ENCODE measurements at regions not wholly inside any gene's neighbourhood (a gene's known extent, or its start where the extent isn't known, plus 50 kb on each side); places are given as distances from the start of the nearest gene placed in this dataset.

- peak in 1 of 10 donors; percentile 33 for DNase-seq
- intact Hi-C loops (cut with DNase I) = no loop called here
These were observed 151.1 kb upstream of the TSHZ3 start for GRCh38 chr19:31500197-31500830.

- peak in 1 of 10 donors; percentile 71 for DNase-seq
- intact Hi-C loops (cut with DNase I) = no loop called here
These were observed 151.7 kb upstream of the TSHZ3 start for GRCh38 chr19:31500946-31501345.

GRCh38 chr19:31501427-31502195 is 152.4 kb upstream of the TSHZ3 start:
- intact Hi-C loops (cut with DNase I) = no loop called here
- DNase-seq = peak in 1 of 10 donors; percentile 44

- intact Hi-C loops (cut with DNase I) = no loop called here
These were observed 153.4 kb upstream of the TSHZ3 start for GRCh38 chr19:31502536-31503170.

GRCh38 chr19:31503211-31503610 is 154.0 kb upstream of the TSHZ3 start:
- no peak for DNase-seq
- intact Hi-C loops (cut with DNase I) = no loop called here

More at GRCh38 chr19:31502536-31503170, 153.4 kb upstream of the TSHZ3 start:
- DNase-seq = peak in 1 of 10 donors; percentile 14

GRCh38 chr19:31504221-31504620 is 155.0 kb upstream of the TSHZ3 start:
- DNase-seq = peak in 1 of 10 donors; percentile 41
- intact Hi-C loops (cut with DNase I) = no loop called here

GRCh38 chr19:31505596-31505910 is 156.3 kb upstream of the TSHZ3 start:
- intact Hi-C loops (cut with DNase I) = no loop called here
- no peak for DNase-seq

- DNase-seq = peak in 1 of 10 donors; percentile 51
- intact Hi-C loops (cut with DNase I) = no loop called here
These were observed 156.9 kb upstream of the TSHZ3 start for GRCh38 chr19:31506102-31506501.

GRCh38 chr19:31510635-31511034 is 161.4 kb upstream of the TSHZ3 start:
- no peak for DNase-seq
- intact Hi-C loops (cut with DNase I) = no loop called here

- no peak for DNase-seq
- intact Hi-C loops (cut with DNase I) = no loop called here
These were observed 161.9 kb upstream of the TSHZ3 start for GRCh38 chr19:31511098-31511497.

GRCh38 chr19:31511696-31512095 is 162.5 kb upstream of the TSHZ3 start:
- peak in 1 of 10 donors; percentile 39 for DNase-seq
- intact Hi-C loops (cut with DNase I) = no loop called here

- no peak for DNase-seq
- intact Hi-C loops (cut with DNase I) = no loop called here
These were observed 163.1 kb upstream of the TSHZ3 start for GRCh38 chr19:31512181-31512970.

- DNase-seq = peak in 2 of 10 donors; percentile 48 to 52
- intact Hi-C loops (cut with DNase I) = no loop called here
These were observed 164.6 kb upstream of the TSHZ3 start for GRCh38 chr19:31513841-31514240.

- intact Hi-C loops (cut with DNase I) = no loop called here
- DNase-seq = peak in 1 of 10 donors; percentile 66
These were observed 166.7 kb upstream of the TSHZ3 start for GRCh38 chr19:31515931-31516330.

- intact Hi-C loops (cut with DNase I) = no loop called here
- DNase-seq = peak in 1 of 10 donors; percentile 7
These were observed 167.5 kb upstream of the TSHZ3 start for GRCh38 chr19:31516756-31517155.

GRCh38 chr19:31517224-31518180 is 168.3 kb upstream of the TSHZ3 start:
- peak in 1 of 10 donors; percentile 59 for DNase-seq
- intact Hi-C loops (cut with DNase I) = no loop called here

GRCh38 chr19:31518216-31519020 is 169.2 kb upstream of the TSHZ3 start:
- intact Hi-C loops (cut with DNase I) = no loop called here

GRCh38 chr19:31519256-31519655 is 170.0 kb upstream of the TSHZ3 start:
- intact Hi-C loops (cut with DNase I) = no loop called here
- DNase-seq = no peak

More at GRCh38 chr19:31518216-31519020, 169.2 kb upstream of the TSHZ3 start:
- DNase-seq = peak in 1 of 10 donors; percentile 12

- no peak for DNase-seq
- intact Hi-C loops (cut with DNase I) = no loop called here
These were observed 170.7 kb upstream of the TSHZ3 start for GRCh38 chr19:31519908-31520307.

All from posterior cingulate gyrus (tissue), 11 donors.